Activated naive CD8-positive, alpha-beta T cell treated with anti-CD3 and anti-CD28 coated beads for 36 hours (primary cell): ENCODE measurements at regions not wholly inside any gene's neighbourhood (a gene's known extent, or its start where the extent isn't known, plus 50 kb on each side); places are given as distances from the start of the nearest gene placed in this dataset.

Source experiments
- DNase-seq: peaks from one replicate; pipeline ENCODE4 v3.0.0; 2021
- H3K27ac Mint-ChIP-seq: one replicate; pipeline ENCODE4 v1.8.0; 2022; ENCODE audit warnings: mild to moderate bottlenecking, moderate library complexity, mixed read lengths
- H3K27me3 Mint-ChIP-seq: one replicate; pipeline ENCODE4 v1.8.0; 2022; ENCODE audit warnings: mild to moderate bottlenecking, mixed read lengths
- H3K36me3 Mint-ChIP-seq: one replicate; pipeline ENCODE4 v1.8.0; 2021; ENCODE audit warnings: mild to moderate bottlenecking, mixed read lengths
- H3K4me1 Mint-ChIP-seq: one replicate; pipeline ENCODE4 v1.8.0; 2021; ENCODE audit warnings: mixed read lengths
- H3K4me3 Mint-ChIP-seq: one replicate; pipeline ENCODE4 v1.8.0; 2022; ENCODE audit warnings: mild to moderate bottlenecking, moderate library complexity, mixed read lengths
- H3K9me3 Mint-ChIP-seq: one replicate; pipeline ENCODE4 v1.8.0; 2022; ENCODE audit warnings: mixed read lengths

- no peaks in the 10 kb centered on the region for H3K36me3 Mint-ChIP-seq
- no peaks in the 10 kb centered on the region for H3K4me1 Mint-ChIP-seq
- no peak overlapping the region for H3K4me3 Mint-ChIP-seq
- H3K27me3 Mint-ChIP-seq, result no peaks in the 10 kb centered on the region
- H3K27ac Mint-ChIP-seq, result no peak overlapping the region
- DNase-seq, result no peak
- no peaks in the 10 kb centered on the region for H3K9me3 Mint-ChIP-seq
Observed at GRCh38 chr3:135440233-135440632, 525.3 kb upstream of the PPP2R3A start.

- no peaks in the 10 kb centered on the region for H3K27me3 Mint-ChIP-seq
- no peak overlapping the region for H3K27ac Mint-ChIP-seq
- H3K9me3 Mint-ChIP-seq, result no peaks in the 10 kb centered on the region
Observed at GRCh38 chr3:135440746-135441145, 524.8 kb upstream of the PPP2R3A start.

GRCh38 chr3:135444058-135444457 is 521.5 kb upstream of the PPP2R3A start:
- no peaks in the 10 kb centered on the region for H3K4me1 Mint-ChIP-seq
- H3K4me3 Mint-ChIP-seq, result no peak overlapping the region
- H3K36me3 Mint-ChIP-seq, result no peaks in the 10 kb centered on the region
- no peak for DNase-seq
- no peaks in the 10 kb centered on the region for H3K9me3 Mint-ChIP-seq
- H3K27me3 Mint-ChIP-seq, result no peaks in the 10 kb centered on the region
- no peak overlapping the region for H3K27ac Mint-ChIP-seq

More at GRCh38 chr3:135440746-135441145, 524.8 kb upstream of the PPP2R3A start:
- no peaks in the 10 kb centered on the region for H3K4me1 Mint-ChIP-seq
- no peak overlapping the region for H3K4me3 Mint-ChIP-seq
- DNase-seq, result no peak
- H3K36me3 Mint-ChIP-seq, result no peaks in the 10 kb centered on the region

GRCh38 chr3:135447483-135447882 is 518.0 kb upstream of the PPP2R3A start:
- no peak for DNase-seq
- Mint-ChIP-seq H3K4me3 (no peak overlapping the region), H3K27ac (no peak overlapping the region), H3K27me3 (no peaks in the 10 kb centered on the region), H3K9me3 (no peaks in the 10 kb centered on the region), H3K4me1 (no peaks in the 10 kb centered on the region), H3K36me3 (no peaks in the 10 kb centered on the region)

GRCh38 chr3:135448520-135448919 is 517.0 kb upstream of the PPP2R3A start:
- no peaks in the 10 kb centered on the region for H3K9me3 Mint-ChIP-seq
- H3K27me3 Mint-ChIP-seq, result no peaks in the 10 kb centered on the region
- DNase-seq, result no peak
- H3K36me3 Mint-ChIP-seq, result no peaks in the 10 kb centered on the region
- H3K27ac Mint-ChIP-seq, result no peak overlapping the region
- no peak overlapping the region for H3K4me3 Mint-ChIP-seq
- H3K4me1 Mint-ChIP-seq, result no peaks in the 10 kb centered on the region

- no peaks in the 10 kb centered on the region for H3K4me1 Mint-ChIP-seq
- no peak overlapping the region for H3K27ac Mint-ChIP-seq
- DNase-seq, result no peak
- H3K9me3 Mint-ChIP-seq, result no peaks in the 10 kb centered on the region
- H3K4me3 Mint-ChIP-seq, result no peak overlapping the region
- no peaks in the 10 kb centered on the region for H3K36me3 Mint-ChIP-seq
- H3K27me3 Mint-ChIP-seq, result no peaks in the 10 kb centered on the region
Observed at GRCh38 chr3:135449046-135449445, 516.5 kb upstream of the PPP2R3A start.

- no peak for DNase-seq
- Mint-ChIP-seq H3K36me3 (no peaks in the 10 kb centered on the region), H3K9me3 (no peaks in the 10 kb centered on the region), H3K27ac (no peak overlapping the region), H3K27me3 (no peaks in the 10 kb centered on the region), H3K4me3 (no peak overlapping the region), H3K4me1 (no peaks in the 10 kb centered on the region)
Observed at GRCh38 chr3:135451037-135451785, 514.3 kb upstream of the PPP2R3A start.

- DNase-seq, result no peak
- Mint-ChIP-seq H3K4me1 (no peaks in the 10 kb centered on the region), H3K27ac (no peak overlapping the region), H3K4me3 (no peak overlapping the region), H3K9me3 (no peaks in the 10 kb centered on the region), H3K27me3 (no peaks in the 10 kb centered on the region), H3K36me3 (no peaks in the 10 kb centered on the region)
Observed at GRCh38 chr3:135452881-135453280, 512.6 kb upstream of the PPP2R3A start.

GRCh38 chr3:135453326-135453725 is 512.2 kb upstream of the PPP2R3A start:
- Mint-ChIP-seq H3K4me1 (no peaks in the 10 kb centered on the region), H3K27me3 (no peaks in the 10 kb centered on the region), H3K4me3 (no peak overlapping the region), H3K36me3 (no peaks in the 10 kb centered on the region), H3K27ac (no peak overlapping the region), H3K9me3 (no peaks in the 10 kb centered on the region)
- DNase-seq, result no peak

- Mint-ChIP-seq H3K36me3 (no peaks in the 10 kb centered on the region), H3K27ac (no peak overlapping the region), H3K9me3 (no peaks in the 10 kb centered on the region), H3K4me3 (no peak overlapping the region), H3K27me3 (no peaks in the 10 kb centered on the region), H3K4me1 (no peaks in the 10 kb centered on the region)
- no peak for DNase-seq
Observed at GRCh38 chr3:135454890-135455289, 510.6 kb upstream of the PPP2R3A start.

- Mint-ChIP-seq H3K9me3 (no peaks in the 10 kb centered on the region), H3K27ac (no peak overlapping the region), H3K27me3 (no peaks in the 10 kb centered on the region), H3K4me3 (no peak overlapping the region), H3K4me1 (no peaks in the 10 kb centered on the region), H3K36me3 (no peaks in the 10 kb centered on the region)
- no peak for DNase-seq
Observed at GRCh38 chr3:135456108-135456790, 509.3 kb upstream of the PPP2R3A start.

GRCh38 chr3:135458541-135459322 is 506.8 kb upstream of the PPP2R3A start:
- H3K4me3 Mint-ChIP-seq, result no peak overlapping the region
- H3K4me1 Mint-ChIP-seq, result no peaks in the 10 kb centered on the region
- H3K27ac Mint-ChIP-seq, result no peak overlapping the region
- no peaks in the 10 kb centered on the region for H3K27me3 Mint-ChIP-seq
- no peak for DNase-seq
- no peaks in the 10 kb centered on the region for H3K9me3 Mint-ChIP-seq
- H3K36me3 Mint-ChIP-seq, result no peaks in the 10 kb centered on the region

GRCh38 chr3:135460273-135460672 is 505.3 kb upstream of the PPP2R3A start:
- no peaks in the 10 kb centered on the region for H3K4me1 Mint-ChIP-seq
- H3K27ac Mint-ChIP-seq, result no peak overlapping the region

GRCh38 chr3:135471911-135472310 is 493.6 kb upstream of the PPP2R3A start:
- no peak overlapping the region for H3K4me3 Mint-ChIP-seq
- no peaks in the 10 kb centered on the region for H3K36me3 Mint-ChIP-seq
- H3K4me1 Mint-ChIP-seq, result no peaks in the 10 kb centered on the region
- no peaks in the 10 kb centered on the region for H3K9me3 Mint-ChIP-seq
- DNase-seq, result no peak
- H3K27me3 Mint-ChIP-seq, result no peaks in the 10 kb centered on the region
- no peak overlapping the region for H3K27ac Mint-ChIP-seq

More at GRCh38 chr3:135460273-135460672, 505.3 kb upstream of the PPP2R3A start:
- Mint-ChIP-seq H3K9me3 (no peaks in the 10 kb centered on the region), H3K4me3 (no peak overlapping the region), H3K36me3 (no peaks in the 10 kb centered on the region), H3K27me3 (no peaks in the 10 kb centered on the region)
- DNase-seq, result no peak

- Mint-ChIP-seq H3K27me3 (no peaks in the 10 kb centered on the region), H3K9me3 (no peaks in the 10 kb centered on the region), H3K4me3 (no peak overlapping the region), H3K36me3 (no peaks in the 10 kb centered on the region), H3K27ac (no peak overlapping the region), H3K4me1 (no peaks in the 10 kb centered on the region)
- no peak for DNase-seq
Observed at GRCh38 chr3:135473449-135473848, 492.1 kb upstream of the PPP2R3A start.
